IMR-90 (cell line): ENCODE measurements at regions not wholly inside any gene's neighbourhood (a gene's known extent, or its start where the extent isn't known, plus 50 kb on each side); places are given as distances from the start of the nearest gene placed in this dataset.

Source experiments
- ATAC-seq: fragments of 200-7000 bp; cut with Tn5 transposase; 2 replicates; pipeline ENCODE4 v1.9.1; 2020; ENCODE audit warnings: low read depth, mild to moderate bottlenecking, moderate library complexity
- BruUV-seq: library from RNA; stranded (reverse); fragments of 400-500 nt; replicated peaks from 2 replicates; lab custom pipeline; 2021; lab: Mats Ljungman, UMichigan
- CTCF ChIA-PET: fragments of 300-600 bp; formaldehyde crosslinking; extraction: SDS; loops from one replicate; lab custom pipeline; 2021; ENCODE audit warnings: antibody characterized with exemption; lab: Yijun Ruan, JAX
- POLR2A ChIA-PET: fragments of 300-600 bp; sonication (Branson Sonifier 250); formaldehyde crosslinking; loops from one replicate; lab custom pipeline; 2022; ENCODE audit warnings: antibody characterized with exemption; ENCODE audit not compliant: unreplicated experiment; lab: Charles Lee
- DNase-seq: peaks from one replicate; pipeline ENCODE4 v3.0.0; 2013
- H2AFZ ChIP-seq: replicated peaks from 2 replicates; pipeline ENCODE3; 2013; ENCODE audit warnings: low read length, mild to moderate bottlenecking; ENCODE audit not compliant: poor library complexity
- H2AK5ac ChIP-seq: 2 replicates; pipeline ENCODE4 v1.6.1; 2013; ENCODE audit warnings: low read depth, low read length, inconsistent platforms
- H2AK9ac ChIP-seq: replicated peaks from 2 replicates; pipeline ENCODE3; 2013; ENCODE audit warnings: mild to moderate bottlenecking, low read depth, low read length, moderate library complexity; ENCODE audit not compliant: poor library complexity
- H2BK120ac ChIP-seq: 2 replicates; pipeline ENCODE4 v1.6.1; 2013; ENCODE audit warnings: low read depth, low read length, inconsistent platforms
- H2BK15ac ChIP-seq: 3 replicates; pipeline ENCODE4 v1.6.1; 2013; ENCODE audit warnings: low read depth, low read length, inconsistent platforms
- H2BK20ac ChIP-seq: 2 replicates; pipeline ENCODE4 v1.6.1; 2013; ENCODE audit warnings: low read depth, mild to moderate bottlenecking, inconsistent platforms, low read length, moderate library complexity
- H2BK5ac ChIP-seq: 2 replicates; pipeline ENCODE4 v1.6.1; 2013; ENCODE audit warnings: mild to moderate bottlenecking, low read depth, low read length, inconsistent platforms; ENCODE audit not compliant: poor library complexity, severe bottlenecking
- H3K14ac ChIP-seq: replicated peaks from 2 replicates; pipeline ENCODE4 v1.6.1; 2013; ENCODE audit warnings: low read depth, low read length, inconsistent platforms
- H3K18ac ChIP-seq: 2 replicates; pipeline ENCODE4 v1.6.1; 2013; ENCODE audit warnings: low read depth, low read length, control low read depth
- H3K23ac ChIP-seq: 2 replicates; pipeline ENCODE4 v1.6.1; 2013; ENCODE audit warnings: low read depth, low read length, inconsistent platforms
- H3K27ac ChIP-seq: 2 replicates; pipeline ENCODE4 v1.5.1; 2013; ENCODE audit warnings: mild to moderate bottlenecking, control low read depth, low read length; ENCODE audit not compliant: insufficient read depth
- H3K27me3 ChIP-seq: 2 replicates; pipeline ENCODE4 v1.6.1; 2013; ENCODE audit warnings: low read length; ENCODE audit not compliant: control insufficient read depth, insufficient read depth
- H3K36me3 ChIP-seq: 2 replicates; pipeline ENCODE4 v1.6.1; 2013; ENCODE audit warnings: low read length, mixed read lengths; ENCODE audit not compliant: control insufficient read depth, insufficient read depth
- H3K4ac ChIP-seq: 2 replicates; pipeline ENCODE4 v1.6.1; 2013; ENCODE audit warnings: low read depth, low read length, inconsistent platforms
- H3K4me1 ChIP-seq: 2 replicates; pipeline ENCODE4 v1.6.1; 2013; ENCODE audit warnings: low read length, mixed read lengths; ENCODE audit not compliant: control insufficient read depth, insufficient read depth
- H3K4me2 ChIP-seq: 2 replicates; pipeline ENCODE4 v1.6.1; 2013; ENCODE audit warnings: low read depth, mild to moderate bottlenecking, control low read depth, low read length, moderate library complexity
- H3K4me3 ChIP-seq: 2 replicates; pipeline ENCODE4 v1.5.1; 2013; ENCODE audit warnings: low read depth, mild to moderate bottlenecking, control low read depth, low read length, moderate library complexity; ENCODE audit not compliant: insufficient read depth
- H3K56ac ChIP-seq: 2 replicates; pipeline ENCODE4 v1.6.1; 2013; ENCODE audit warnings: low read length, inconsistent platforms; ENCODE audit not compliant: insufficient read depth; ENCODE audit errors: extremely low read depth
- H3K79me1 ChIP-seq, 2 experiments: 2 replicates each; pipeline ENCODE4 v1.6.1; 2013; ENCODE audit warnings: low read length in 2 of 2, inconsistent platforms in 1 of 2, low read depth in 1 of 2
- H3K9ac ChIP-seq: 2 replicates; pipeline ENCODE4 v1.6.1; 2013; ENCODE audit warnings: low read depth, low read length, control low read depth
- H3K9me1 ChIP-seq: 2 replicates; pipeline ENCODE4 v1.6.1; 2013; ENCODE audit warnings: low read length, inconsistent platforms; ENCODE audit not compliant: insufficient read depth
- H3K9me3 ChIP-seq: 2 replicates; pipeline ENCODE4 v1.6.1; 2013; ENCODE audit warnings: low read length; ENCODE audit not compliant: control insufficient read depth, insufficient read depth
- H4K20me1 ChIP-seq: 2 replicates; pipeline ENCODE4 v1.6.1; 2013; ENCODE audit warnings: low read length, inconsistent platforms; ENCODE audit not compliant: insufficient read depth
- H4K5ac ChIP-seq: 2 replicates; pipeline ENCODE4 v1.6.1; 2013; ENCODE audit warnings: mild to moderate bottlenecking, low read depth, low read length, control low read depth
- H4K8ac ChIP-seq, 2 experiments: 2 replicates each; pipeline ENCODE4 v1.6.1; 2013; ENCODE audit warnings: low read depth in 2 of 2, low read length in 2 of 2, control low read depth in 1 of 2, inconsistent platforms in 1 of 2
- H4K91ac ChIP-seq: 2 replicates; pipeline ENCODE4 v1.6.1; 2013; ENCODE audit warnings: low read depth, low read length, inconsistent platforms; ENCODE audit not compliant: insufficient read depth
- BHLHE40 ChIP-seq: fragments of 150-350 bp; IDR thresholded peaks from 2 replicates; pipeline ENCODE4 v1.6.1; 2016; ENCODE audit warnings: mild to moderate bottlenecking, low read depth, low read length
- CEBPB ChIP-seq: IDR thresholded peaks from 2 replicates; pipeline ENCODE4 v1.6.1; 2012; ENCODE audit warnings: low read depth, low read length, improper control_type of control experiment
- CHD1 ChIP-seq: IDR thresholded peaks from 2 replicates; pipeline ENCODE4 v1.6.1; 2012; ENCODE audit warnings: low read depth, low read length, improper control_type of control experiment
- CTCF ChIP-seq: conservative IDR thresholded peaks from 2 replicates; pipeline ENCODE4 v1.5.1; 2012; ENCODE audit warnings: mild to moderate bottlenecking, low read depth, low read length, improper control_type of control experiment
- ELK1 ChIP-seq: fragments of 150-350 bp; IDR thresholded peaks from 2 replicates; pipeline ENCODE4 v1.6.1; 2016; ENCODE audit warnings: low read depth, mild to moderate bottlenecking, low read length, moderate library complexity, borderline replicate concordance
- FOS ChIP-seq: fragments of 150-350 bp; IDR thresholded peaks from 2 replicates; pipeline ENCODE4 v1.6.1; 2016; ENCODE audit warnings: low read depth, low read length
- MAFK ChIP-seq: IDR thresholded peaks from 2 replicates; pipeline ENCODE4 v1.6.1; 2012; ENCODE audit warnings: low read depth, low read length, improper control_type of control experiment
- MAZ ChIP-seq: IDR thresholded peaks from 2 replicates; pipeline ENCODE4 v1.6.1; 2012; ENCODE audit warnings: low read depth, mild to moderate bottlenecking, low read length, improper control_type of control experiment, moderate library complexity, borderline replicate concordance
- MXI1 ChIP-seq: IDR thresholded peaks from 2 replicates; pipeline ENCODE4 v1.6.1; 2012; ENCODE audit warnings: low read depth, mild to moderate bottlenecking, low read length, moderate library complexity, borderline replicate concordance
- NFE2L2 ChIP-seq: fragments of 150-350 bp; IDR thresholded peaks from 2 replicates; pipeline ENCODE4 v1.6.1; 2016; ENCODE audit warnings: low read depth, mild to moderate bottlenecking, low read length
- POLR2A ChIP-seq: IDR thresholded peaks from 2 replicates; pipeline ENCODE4 v1.6.1; 2012; ENCODE audit warnings: mild to moderate bottlenecking, low read depth, low read length
- RAD21 ChIP-seq: IDR thresholded peaks from 2 replicates; pipeline ENCODE4 v1.6.1; 2012; ENCODE audit warnings: low read length, improper control_type of control experiment
- RCOR1 ChIP-seq: IDR thresholded peaks from 2 replicates; pipeline ENCODE4 v1.6.1; 2012; ENCODE audit warnings: mild to moderate bottlenecking, low read length, improper control_type of control experiment; ENCODE audit not compliant: insufficient replicate concordance
- RFX5 ChIP-seq: IDR thresholded peaks from 2 replicates; pipeline ENCODE4 v1.8.0; 2012; ENCODE audit warnings: low read depth, mild to moderate bottlenecking, low read length, moderate library complexity
- SMC3 ChIP-seq: fragments of 150-350 bp; IDR thresholded peaks from 2 replicates; pipeline ENCODE4 v1.6.1; 2016; ENCODE audit warnings: low read depth, mild to moderate bottlenecking, antibody characterized with exemption, low read length, moderate library complexity
- USF2 ChIP-seq: fragments of 150-350 bp; IDR thresholded peaks from 2 replicates; pipeline ENCODE4 v1.6.1; 2017; ENCODE audit warnings: mild to moderate bottlenecking, antibody characterized with exemption, low read length, low read depth
- WGBS, 2 experiments: methylation state at CpG; one replicate each; pipeline versions ENCODE4 v1.1.5 to v1.1.7; 2013; ENCODE audit warnings: missing lambda C conversion rate in 2 of 2; ENCODE audit not compliant: insufficient read length in 1 of 2; ENCODE audit errors: extremely low coverage in 2 of 2; 5-methylcytosine and 5-hydroxymethylcytosine counted together
- dilution Hi-C: fragments of 300-500 bp; cut with HindIII; formaldehyde crosslinking; loops from one replicate; pipeline ENCODE4 v1.14.3; 2018; ENCODE audit warnings: low sequenced_read_pairs; ENCODE audit not compliant: unreplicated experiment
- in situ Hi-C: fragments of 300-500 bp; cut with MboI; formaldehyde crosslinking; loops from 3 replicates; pipeline ENCODE4 v1.14.3; 2019; ENCODE audit warnings: low sequenced_read_pairs, inconsistent platforms, mixed read lengths
- intact Hi-C: fragments of 100-400 bp; cut with micrococcal nuclease; formaldehyde crosslinking; loops from 2 replicates; pipeline ENCODE4 v1.10.0; 2022

- intact Hi-C loops: no loop called here
- H3K4me3 ChIP-seq: no peak overlapping the region
- no peak overlapping the region for H2BK15ac ChIP-seq
- WGBS, 2 experiments: 39% methylated on average over 3 of the region's 8 CpGs; no CpG with 5 or more reads in 1 of the 2 experiments
- H3K27ac ChIP-seq: no peak overlapping the region
- H2BK5ac ChIP-seq: no peak overlapping the region
- no peak overlapping the region for H4K5ac ChIP-seq
- POLR2A ChIA-PET: no interaction called here
- no peak overlapping the region for H4K91ac ChIP-seq
- no peaks in the 10 kb centered on the region for H3K79me1 ChIP-seq
- H2AK9ac ChIP-seq: no peak overlapping the region
- no peak overlapping the region for H3K56ac ChIP-seq
- no peak overlapping the region for H3K9ac ChIP-seq
- no peaks in the 10 kb centered on the region for H3K9me3 ChIP-seq
- CTCF ChIA-PET: no interaction called here
- ATAC-seq: no peak
- no peaks in the 10 kb centered on the region for H4K20me1 ChIP-seq
- H2BK120ac ChIP-seq: no peak overlapping the region
- TF ChIP-seq MAFK: no peak
- no peak for TF ChIP-seq POLR2A
- no peak for TF ChIP-seq FOS
- no peak for TF ChIP-seq NFE2L2
- TF ChIP-seq ELK1: no peak
- no peak for TF ChIP-seq RAD21
- TF ChIP-seq MXI1: no peak
- no peak for TF ChIP-seq MAZ
- no peak for TF ChIP-seq SMC3
- TF ChIP-seq CHD1: no peak
- no peak for TF ChIP-seq BHLHE40
- TF ChIP-seq RCOR1: no peak
- no peak for TF ChIP-seq RFX5
- no peak for TF ChIP-seq CEBPB
- no peak for TF ChIP-seq CTCF
- no peak for TF ChIP-seq USF2
- no peaks in the 10 kb centered on the region for H3K4me1 ChIP-seq
- H3K9me1 ChIP-seq: no peaks in the 10 kb centered on the region
- no peak overlapping the region for H2AK5ac ChIP-seq
- no peaks in the 10 kb centered on the region for H3K36me3 ChIP-seq
- dilution Hi-C loops: no loop called here
- H2BK20ac ChIP-seq: no peak overlapping the region
- in situ Hi-C loops: no loop called here
- H4K8ac ChIP-seq: no peak overlapping the region
- H2AFZ ChIP-seq: no peak overlapping the region
- H3K4ac ChIP-seq: no peak overlapping the region
- H3K27me3 ChIP-seq: peaks cover 17% of the 10 kb centered on the region
- no peak overlapping the region for H3K23ac ChIP-seq
- H3K18ac ChIP-seq: no peak overlapping the region
- H3K4me2 ChIP-seq: no peak overlapping the region
- DNase-seq: no peak
- H3K14ac ChIP-seq: no peak overlapping the region
- no TSS peak for BruUV-seq
Observed at GRCh38 chr16:48814994-48815393, 205.0 kb upstream of the N4BP1 start.
